CD4-positive, alpha-beta memory T cell (primary cell): ENCODE measurements at regions not wholly inside any gene's neighbourhood (a gene's known extent, or its start where the extent isn't known, plus 50 kb on each side); places are given as distances from the start of the nearest gene placed in this dataset.

Source experiments
- CTCF ChIA-PET: fragments of 350-600 bp; sonication (Branson Sonifier 250); formaldehyde crosslinking; loops from one replicate; lab custom pipeline; 2021; ENCODE audit warnings: inconsistent platforms; ENCODE audit not compliant: partially characterized antibody; lab: Charles Lee
- POLR2A ChIA-PET: fragments of 350-600 bp; sonication (Branson Sonifier 250); formaldehyde crosslinking; loops from one replicate; lab custom pipeline; 2021; ENCODE audit not compliant: partially characterized antibody; lab: Charles Lee
- DNase-seq, 5 donors: peaks; one replicate each; pipeline versions ENCODE4 v3.0.0 to v3.0.0-alpha.2; 2020 to 2022; ENCODE audit warnings: mixed read lengths in 1 of 5
- H3K27ac ChIP-seq: one replicate; pipeline ENCODE4 v1.7.0; 2013; ENCODE audit warnings: low read depth, low read length
- H3K27me3 ChIP-seq: 2 replicates; pipeline ENCODE4 v1.7.0; 2013; ENCODE audit warnings: mild to moderate bottlenecking, low read length, moderate library complexity; ENCODE audit not compliant: insufficient read depth
- H3K36me3 ChIP-seq: 2 replicates; pipeline ENCODE4 v1.7.0; 2013; ENCODE audit warnings: mild to moderate bottlenecking, low read length, moderate library complexity; ENCODE audit not compliant: insufficient read depth
- H3K4me1 ChIP-seq: 2 replicates; pipeline ENCODE4 v1.7.0; 2013; ENCODE audit warnings: mild to moderate bottlenecking, low read length, moderate library complexity; ENCODE audit not compliant: insufficient read depth
- H3K4me3 ChIP-seq, 2 donors: one replicate each; pipeline ENCODE4 v1.7.0; 2013; ENCODE audit warnings: low read length in 2 of 2, mild to moderate bottlenecking in 1 of 2
- H3K9me3 ChIP-seq, 2 donors: one replicate each; pipeline ENCODE4 v1.7.0; 2013; ENCODE audit warnings: low read length in 2 of 2, control low read depth in 1 of 2; ENCODE audit not compliant: control insufficient read depth in 1 of 2
- H3K27ac Mint-ChIP-seq, 7 donors: one replicate each; pipeline ENCODE4 v1.8.0; 2020 to 2021; ENCODE audit warnings: mixed read lengths in 7 of 7, mild to moderate bottlenecking in 6 of 7, inconsistent platforms in 3 of 7, moderate library complexity in 3 of 7
- H3K27me3 Mint-ChIP-seq, 2 donors: one replicate each; pipeline ENCODE4 v1.8.0; 2020 to 2021; ENCODE audit warnings: mixed read lengths in 2 of 2
- H3K36me3 Mint-ChIP-seq, 2 donors: one replicate each; pipeline ENCODE4 v1.8.0; 2020 to 2021; ENCODE audit warnings: mixed read lengths in 2 of 2, inconsistent platforms in 1 of 2, mild to moderate bottlenecking in 1 of 2
- H3K4me1 Mint-ChIP-seq, 4 donors: one replicate each; pipeline ENCODE4 v1.8.0; 2020 to 2021; ENCODE audit warnings: mixed read lengths in 4 of 4, mild to moderate bottlenecking in 1 of 4
- H3K4me3 Mint-ChIP-seq, 8 donors: one replicate each; pipeline ENCODE4 v1.8.0; 2020 to 2021; ENCODE audit warnings: mixed read lengths in 8 of 8, mild to moderate bottlenecking in 7 of 8, moderate library complexity in 6 of 8, inconsistent platforms in 3 of 8
- H3K9me3 Mint-ChIP-seq, 8 donors: one replicate each; pipeline ENCODE4 v1.8.0; 2020 to 2021; ENCODE audit warnings: mixed read lengths in 8 of 8, mild to moderate bottlenecking in 5 of 8, inconsistent platforms in 3 of 8, moderate library complexity in 1 of 8
- intact Hi-C: fragments of 100-400 bp; cut with micrococcal nuclease; formaldehyde crosslinking; loops from one replicate; pipeline ENCODE4 v1.15.1; 2023

- H3K4me1 ChIP-seq, result no peaks in the 10 kb centered on the region
- no peak overlapping the region for H3K4me3 ChIP-seq
- Mint-ChIP-seq H3K4me1 (peaks cover 0 to 1% (median 0%) of the 10 kb centered on the region in 4 donors), H3K9me3 (peaks cover 0 to 7% (median 0%) of the 10 kb centered on the region in 8 donors), H3K27me3 (peaks cover 0 to 6% of the 10 kb centered on the region in 2 donors), H3K4me3 (no peak overlapping the region), H3K27ac (no peak overlapping the region), H3K36me3 (no peaks in the 10 kb centered on the region)
- intact Hi-C loops, result no loop called here
- H3K27ac ChIP-seq, result no peak overlapping the region
- H3K27me3 ChIP-seq, result no peaks in the 10 kb centered on the region
- no peak for DNase-seq
- no peaks in the 10 kb centered on the region for H3K36me3 ChIP-seq
- no peaks in the 10 kb centered on the region for H3K9me3 ChIP-seq
- CTCF ChIA-PET, result no interaction called here
- POLR2A ChIA-PET, result no interaction called here
Observed at GRCh38 chr6:147733686-147734085, 225.2 kb downstream of the SAMD5 start.

GRCh38 chr6:147734151-147734550 is 225.7 kb downstream of the SAMD5 start:
- Histone ChIP-seq H3K36me3 (no peaks in the 10 kb centered on the region), H3K27ac (no peak overlapping the region), H3K4me1 (no peaks in the 10 kb centered on the region), H3K27me3 (no peaks in the 10 kb centered on the region), H3K4me3 (no peak overlapping the region), H3K9me3 (no peaks in the 10 kb centered on the region)
- Mint-ChIP-seq H3K4me1 (peaks cover 0 to 1% (median 0%) of the 10 kb centered on the region in 4 donors), H3K4me3 (no peak overlapping the region), H3K27me3 (peaks cover 0 to 6% of the 10 kb centered on the region in 2 donors), H3K36me3 (no peaks in the 10 kb centered on the region), H3K27ac (no peak overlapping the region), H3K9me3 (peaks cover 0 to 7% (median 0%) of the 10 kb centered on the region in 8 donors)
- intact Hi-C loops, result no loop called here
- POLR2A ChIA-PET, result no interaction called here
- CTCF ChIA-PET, result no interaction called here
- no peak for DNase-seq

GRCh38 chr6:147735924-147736323 is 227.4 kb downstream of the SAMD5 start:
- H3K9me3 Mint-ChIP-seq, result no peaks in the 10 kb centered on the region
- DNase-seq, result no peak
- H3K36me3 Mint-ChIP-seq, result no peaks in the 10 kb centered on the region
- ChIA-PET CTCF (no interaction called here), POLR2A (no interaction called here)
- H3K27me3 Mint-ChIP-seq, result peaks cover 2 to 3% of the 10 kb centered on the region in 2 donors
- intact Hi-C loops, result no loop called here
- no peaks in the 10 kb centered on the region for H3K4me1 ChIP-seq
- no peak overlapping the region for H3K27ac ChIP-seq
- H3K4me3 Mint-ChIP-seq, result no peak overlapping the region
- no peak overlapping the region for H3K27ac Mint-ChIP-seq
- no peaks in the 10 kb centered on the region for H3K36me3 ChIP-seq
- H3K4me3 ChIP-seq, result no peak overlapping the region
- H3K4me1 Mint-ChIP-seq, result no peaks in the 10 kb centered on the region
- no peaks in the 10 kb centered on the region for H3K27me3 ChIP-seq
- no peaks in the 10 kb centered on the region for H3K9me3 ChIP-seq

GRCh38 chr6:147737115-147737514 is 228.6 kb downstream of the SAMD5 start:
- Mint-ChIP-seq H3K4me1 (no peaks in the 10 kb centered on the region), H3K9me3 (peaks cover 0 to under 1% (median 0%) of the 10 kb centered on the region in 8 donors), H3K36me3 (no peaks in the 10 kb centered on the region), H3K4me3 (no peak overlapping the region), H3K27ac (no peak overlapping the region), H3K27me3 (peaks cover 1 to 4% of the 10 kb centered on the region in 2 donors)
- ChIA-PET POLR2A (no interaction called here), CTCF (no interaction called here)
- H3K4me3 ChIP-seq, result no peak overlapping the region
- DNase-seq, result no peak
- intact Hi-C loops, result no loop called here
- H3K36me3 ChIP-seq, result no peaks in the 10 kb centered on the region
- H3K27ac ChIP-seq, result no peak overlapping the region
- H3K27me3 ChIP-seq, result no peaks in the 10 kb centered on the region
- H3K4me1 ChIP-seq, result no peaks in the 10 kb centered on the region
- no peaks in the 10 kb centered on the region for H3K9me3 ChIP-seq

GRCh38 chr6:147738099-147738498 is 229.6 kb downstream of the SAMD5 start:
- H3K4me1 Mint-ChIP-seq, result no peaks in the 10 kb centered on the region
- intact Hi-C loops, result no loop called here
- CTCF ChIA-PET, result no interaction called here
- H3K27me3 Mint-ChIP-seq, result peaks cover 1 to 4% of the 10 kb centered on the region in 2 donors
- H3K36me3 Mint-ChIP-seq, result no peaks in the 10 kb centered on the region
- no peak overlapping the region for H3K4me3 Mint-ChIP-seq
- H3K36me3 ChIP-seq, result no peaks in the 10 kb centered on the region
- DNase-seq, result no peak
- no peak overlapping the region for H3K27ac ChIP-seq
- H3K27me3 ChIP-seq, result no peaks in the 10 kb centered on the region
- POLR2A ChIA-PET, result no interaction called here
- no peaks in the 10 kb centered on the region for H3K9me3 ChIP-seq
- H3K27ac Mint-ChIP-seq, result no peak overlapping the region
- no peaks in the 10 kb centered on the region for H3K4me1 ChIP-seq
- H3K4me3 ChIP-seq, result no peak overlapping the region
- peaks cover 0 to 2% (median 0%) of the 10 kb centered on the region in 8 donors for H3K9me3 Mint-ChIP-seq

GRCh38 chr6:147738516-147739162 is 230.1 kb downstream of the SAMD5 start:
- Histone ChIP-seq H3K36me3 (no peaks in the 10 kb centered on the region), H3K4me1 (no peaks in the 10 kb centered on the region), H3K9me3 (no peaks in the 10 kb centered on the region), H3K4me3 (no peak overlapping the region), H3K27ac (no peak overlapping the region), H3K27me3 (no peaks in the 10 kb centered on the region)
- no peaks in the 10 kb centered on the region for H3K4me1 Mint-ChIP-seq
- peaks cover 0 to 2% (median 0%) of the 10 kb centered on the region in 8 donors for H3K9me3 Mint-ChIP-seq
- H3K4me3 Mint-ChIP-seq, result no peak overlapping the region
- peaks cover 1 to 4% of the 10 kb centered on the region in 2 donors for H3K27me3 Mint-ChIP-seq
- CTCF ChIA-PET, result no interaction called here
- intact Hi-C loops, result no loop called here
- H3K27ac Mint-ChIP-seq, result no peak overlapping the region
- DNase-seq, result no peak
- no peaks in the 10 kb centered on the region for H3K36me3 Mint-ChIP-seq
- POLR2A ChIA-PET, result no interaction called here

- Mint-ChIP-seq H3K36me3 (no peaks in the 10 kb centered on the region), H3K4me3 (no peak overlapping the region), H3K4me1 (no peaks in the 10 kb centered on the region), H3K27ac (no peak overlapping the region), H3K9me3 (peaks cover 0 to 2% (median 0%) of the 10 kb centered on the region in 8 donors), H3K27me3 (peaks cover 1 to 4% of the 10 kb centered on the region in 2 donors)
- CTCF ChIA-PET, result no interaction called here
- H3K9me3 ChIP-seq, result no peaks in the 10 kb centered on the region
- no peaks in the 10 kb centered on the region for H3K4me1 ChIP-seq
- no peak overlapping the region for H3K4me3 ChIP-seq
- DNase-seq, result no peak
- intact Hi-C loops, result no loop called here
- POLR2A ChIA-PET, result no interaction called here
- H3K36me3 ChIP-seq, result no peaks in the 10 kb centered on the region
- H3K27me3 ChIP-seq, result no peaks in the 10 kb centered on the region
- no peak overlapping the region for H3K27ac ChIP-seq
Observed at GRCh38 chr6:147740326-147740725, 231.8 kb downstream of the SAMD5 start.
